ENCODE measurements at regions not wholly inside any gene's neighbourhood (a gene's known extent, or its start where the extent isn't known, plus 50 kb on each side); places are given as distances from the start of the nearest gene placed in this dataset.

DNA sequence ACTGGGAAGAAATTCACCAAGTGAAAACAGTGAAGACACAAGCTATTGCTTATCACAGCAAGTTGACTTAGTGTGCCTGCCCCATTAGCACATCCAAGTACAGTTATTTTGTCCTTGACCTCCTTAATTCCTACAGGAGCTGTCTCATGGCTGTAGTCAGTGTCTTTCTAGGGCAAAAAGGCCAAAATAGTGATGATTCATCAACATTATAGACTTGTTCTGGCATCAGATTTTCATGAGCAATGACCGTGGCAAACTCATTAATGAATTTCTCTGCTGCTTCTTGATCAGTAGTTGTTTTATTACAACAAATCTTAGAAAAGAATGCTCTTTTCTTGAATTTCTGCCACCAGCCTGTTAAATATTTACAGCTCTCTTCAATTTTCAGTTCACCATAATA lies 1169.3 kb upstream of the DDX18 start:
- ATAC-seq = no peak

DNA sequence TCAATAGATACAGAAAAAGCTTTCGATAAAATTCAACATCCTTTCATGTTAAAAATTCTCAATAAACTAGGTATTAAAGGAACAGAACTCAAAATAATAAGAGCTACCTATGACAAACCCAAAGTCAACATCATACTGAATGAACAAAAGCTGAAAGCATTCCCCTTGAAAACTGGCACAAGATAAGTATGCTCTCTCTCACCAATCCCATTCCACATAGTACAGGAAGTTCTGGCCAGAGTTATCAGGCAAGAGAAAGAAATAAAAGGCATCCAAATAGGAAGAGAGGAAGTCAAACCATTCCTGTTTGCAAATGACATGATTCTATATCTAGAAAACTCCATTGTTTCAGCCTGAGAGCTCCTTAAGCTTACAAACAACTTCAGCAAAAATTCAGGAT lies 1145.8 kb upstream of the DDX18 start:
- no peak for ATAC-seq

DNA sequence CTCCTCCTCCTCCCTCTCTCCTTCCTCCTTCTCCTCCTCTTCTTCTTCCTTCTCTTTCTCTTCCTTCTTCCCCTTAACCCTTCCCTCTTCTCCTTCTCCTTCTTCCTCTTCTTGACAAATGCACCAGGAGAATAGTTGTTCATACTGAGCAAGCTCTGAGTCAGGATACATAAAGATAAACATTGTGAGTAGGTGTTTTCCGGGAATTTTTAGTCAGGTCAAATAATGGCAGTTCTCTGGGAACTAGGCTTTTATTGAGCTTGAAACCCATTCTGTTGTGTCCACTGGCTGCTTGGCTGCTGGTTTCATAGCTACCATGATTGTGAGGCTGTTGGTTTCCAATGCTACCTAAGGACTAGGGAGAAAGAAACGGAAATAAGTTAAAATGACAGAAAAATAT lies 1144.7 kb upstream of the DDX18 start:
- ATAC-seq = no peak

DNA sequence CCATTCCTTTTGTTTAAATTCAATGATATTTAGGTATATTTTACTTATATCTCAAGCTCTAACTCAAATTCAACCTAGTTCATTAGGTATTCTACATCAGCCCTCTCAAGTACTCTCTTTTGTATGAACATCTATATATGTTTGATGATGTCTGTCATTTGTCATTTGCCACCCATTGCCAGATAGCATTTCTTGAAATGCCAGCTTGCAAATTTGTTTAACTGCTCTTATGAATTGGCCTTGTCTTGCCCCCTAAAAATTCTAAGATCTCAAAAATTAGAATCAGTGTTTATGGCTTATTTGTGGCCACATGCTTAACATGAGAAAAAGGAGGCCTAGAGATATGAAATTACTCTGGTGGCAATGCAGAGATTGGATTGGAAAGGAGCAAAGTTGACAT lies 1140.3 kb upstream of the DDX18 start:
- ATAC-seq = no peak

DNA sequence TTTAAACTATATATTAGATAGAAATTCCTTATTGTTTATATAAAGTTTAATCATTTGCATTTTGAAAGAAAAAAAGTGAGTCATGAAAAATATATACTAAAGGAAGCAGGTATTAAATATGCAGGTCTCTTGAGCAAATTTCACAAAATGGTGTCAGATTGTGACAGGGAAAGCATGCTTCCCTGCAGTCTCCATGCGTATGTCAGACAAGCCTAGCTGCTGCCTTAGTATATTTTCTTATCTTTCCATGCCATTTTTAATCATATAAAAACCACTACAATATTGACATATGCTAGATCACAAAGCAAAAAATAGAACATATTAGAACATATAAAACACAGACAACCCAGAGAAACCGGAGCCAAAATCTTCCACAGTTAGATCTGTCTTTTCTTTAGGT lies 1137.7 kb upstream of the DDX18 start:
- no peak for ATAC-seq

DNA sequence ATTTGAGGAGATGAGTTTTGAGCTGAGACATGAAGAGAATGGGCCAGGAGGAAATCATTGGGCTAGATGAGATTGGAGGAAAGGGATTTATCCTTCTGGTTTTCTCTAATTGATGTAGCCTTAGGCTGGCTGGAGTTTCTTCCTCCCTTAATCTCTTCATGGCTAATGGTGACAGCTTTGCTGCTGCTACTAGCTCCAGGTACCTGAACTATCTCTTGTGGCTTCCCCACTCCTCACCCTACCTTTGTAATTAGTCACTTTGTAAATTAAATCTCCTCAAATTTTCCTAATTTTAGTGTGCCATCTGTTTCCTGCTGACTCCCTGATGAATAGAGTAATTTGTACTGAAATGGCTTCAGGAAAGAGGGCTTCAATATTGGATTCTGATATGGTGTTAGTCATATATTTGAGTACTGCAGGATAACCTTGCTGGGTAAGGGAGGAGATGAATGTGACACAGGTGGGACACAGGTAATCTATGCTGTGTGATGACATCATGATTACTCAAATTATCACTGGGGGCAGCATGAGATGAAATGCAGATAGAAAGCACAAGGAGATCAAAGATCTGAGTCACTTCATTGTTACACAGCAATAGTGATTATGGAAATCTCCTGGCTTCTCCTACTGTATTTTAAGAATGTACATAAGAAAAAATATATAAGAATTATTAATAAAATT lies 1134.1 kb upstream of the DDX18 start:
- no peak for ATAC-seq

DNA sequence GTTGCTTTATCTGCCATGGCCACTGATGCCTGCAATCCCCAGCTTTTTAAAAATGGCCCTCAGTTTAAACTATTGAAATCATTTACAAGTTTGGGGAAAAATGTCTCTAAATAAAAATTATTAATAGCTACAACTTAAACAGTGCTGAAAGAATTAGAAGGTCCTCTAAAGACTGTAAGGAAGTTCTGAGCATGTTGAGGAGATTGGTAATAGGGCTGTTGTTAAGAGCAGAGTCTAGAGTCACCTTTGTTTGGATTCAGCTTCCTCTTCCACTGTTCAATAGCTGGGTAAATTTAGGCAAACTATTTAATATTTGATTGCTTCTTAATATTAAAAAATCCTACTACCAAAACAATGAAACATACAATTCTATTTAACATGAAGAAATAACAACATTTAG lies 1127.1 kb upstream of the DDX18 start:
- ATAC-seq = no peak

DNA sequence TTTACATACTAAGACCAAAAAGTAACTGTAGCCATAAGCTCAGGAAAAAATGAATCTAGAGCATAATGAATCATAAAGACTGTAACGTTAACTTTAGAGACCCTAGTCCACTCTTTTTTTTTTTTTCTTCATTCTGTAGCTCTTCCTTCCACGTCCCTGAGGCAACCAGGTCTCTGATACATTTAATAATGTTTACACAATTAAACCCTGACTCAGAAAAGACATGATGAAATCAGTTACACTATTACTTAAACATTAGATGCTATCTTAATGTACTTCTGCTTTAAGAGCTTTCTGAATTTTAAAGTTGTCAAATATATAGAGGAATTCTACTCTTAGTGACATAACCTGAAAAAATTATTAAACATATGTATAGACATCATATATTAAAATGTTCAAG lies 1121.5 kb upstream of the DDX18 start:
- no peak for ATAC-seq

DNA sequence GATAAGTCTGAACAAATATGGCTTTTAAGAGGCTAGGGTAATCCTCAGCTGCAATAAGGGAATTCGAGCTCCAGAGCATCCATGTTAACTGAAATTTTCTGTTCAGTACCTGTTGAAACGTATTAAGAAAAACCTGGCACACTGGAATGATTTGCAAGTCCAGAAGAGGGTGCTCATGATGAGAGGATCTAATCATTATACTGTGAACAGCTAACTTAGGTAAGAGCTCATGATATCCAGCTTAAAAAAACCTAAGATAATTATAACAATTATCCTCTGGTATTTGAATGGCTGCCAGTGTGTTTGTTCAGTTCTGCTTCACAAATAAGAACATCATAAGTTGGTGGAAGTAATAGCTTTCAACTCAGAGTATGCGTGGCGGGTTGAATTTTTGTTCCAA lies 1118.3 kb upstream of the DDX18 start:
- no peak for ATAC-seq

DNA sequence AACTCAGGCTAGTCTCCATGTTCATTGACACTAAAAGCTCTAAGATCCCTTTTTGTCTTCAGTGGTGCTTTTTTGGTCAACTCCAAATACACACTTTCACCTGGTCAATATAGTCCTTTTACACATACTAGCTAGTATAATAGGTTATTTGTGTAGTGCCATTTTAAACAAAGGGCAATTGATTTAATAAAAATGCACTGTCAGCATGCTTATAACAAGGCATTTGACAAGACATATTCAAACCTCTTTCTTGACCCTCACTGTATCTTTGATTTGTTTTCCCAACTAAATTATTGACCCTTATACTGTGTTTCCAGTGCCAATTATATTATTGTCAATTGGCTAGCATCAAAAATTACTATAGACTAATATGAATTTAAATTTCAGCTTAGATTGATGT lies 1117.6 kb upstream of the DDX18 start:
- ATAC-seq = no peak

DNA sequence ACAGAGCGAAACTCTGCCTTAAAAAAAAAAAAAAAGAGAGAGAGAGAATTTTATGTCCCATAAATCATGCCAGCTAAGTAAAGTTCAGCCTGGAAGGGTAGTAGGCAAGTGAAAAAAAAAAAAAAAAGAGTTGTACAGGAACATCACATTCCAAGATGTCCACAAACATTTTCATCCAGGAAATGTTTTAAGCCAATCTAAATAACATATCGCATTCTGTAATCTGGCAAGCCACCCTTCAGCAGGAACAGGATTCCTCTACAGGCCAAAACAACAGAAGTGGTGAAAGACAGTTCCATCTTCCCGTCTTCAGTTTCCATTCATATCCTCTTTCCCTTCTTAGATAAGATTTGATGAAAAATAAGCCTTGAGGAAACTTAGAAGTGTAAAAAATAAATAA lies 1108.1 kb upstream of the DDX18 start:
- no peak for ATAC-seq

DNA sequence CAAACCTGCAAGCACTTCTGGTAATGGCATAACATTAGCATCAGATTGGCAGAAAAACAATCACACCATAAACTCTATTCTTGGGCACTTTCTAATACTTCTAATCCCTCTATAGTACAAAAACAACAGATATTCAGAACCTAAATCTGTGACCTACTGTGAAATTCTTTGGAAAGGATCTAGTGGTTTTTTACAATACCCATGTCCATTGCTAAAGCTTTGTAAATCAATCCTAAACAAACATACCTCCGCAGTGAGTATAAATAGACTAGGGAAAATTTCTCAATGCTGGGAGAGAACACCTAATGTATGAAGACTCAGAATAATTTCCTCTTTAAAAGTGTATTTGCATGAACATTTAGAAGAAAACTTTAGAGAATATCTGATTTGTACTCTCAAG lies 1098.5 kb upstream of the DDX18 start:
- no peak for ATAC-seq

DNA sequence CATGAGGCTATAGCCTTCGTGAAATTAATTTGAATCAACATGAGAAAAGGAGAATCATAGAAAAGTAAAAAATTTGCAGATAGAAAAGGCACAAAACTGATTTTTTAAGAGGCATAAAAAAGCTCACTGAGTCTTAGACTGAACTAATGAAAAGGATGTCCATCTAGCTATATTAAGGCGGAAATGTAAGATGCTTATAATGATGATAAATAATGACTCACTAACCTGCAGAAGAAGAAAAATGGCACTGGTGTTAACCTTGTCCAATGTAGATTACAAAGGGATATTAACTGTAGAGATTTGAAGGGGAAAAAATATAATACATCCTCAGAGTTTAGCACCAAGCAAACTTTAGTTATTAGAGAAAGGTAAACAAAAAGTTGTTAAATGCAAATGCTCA lies 1098.0 kb upstream of the DDX18 start:
- no peak for ATAC-seq

DNA sequence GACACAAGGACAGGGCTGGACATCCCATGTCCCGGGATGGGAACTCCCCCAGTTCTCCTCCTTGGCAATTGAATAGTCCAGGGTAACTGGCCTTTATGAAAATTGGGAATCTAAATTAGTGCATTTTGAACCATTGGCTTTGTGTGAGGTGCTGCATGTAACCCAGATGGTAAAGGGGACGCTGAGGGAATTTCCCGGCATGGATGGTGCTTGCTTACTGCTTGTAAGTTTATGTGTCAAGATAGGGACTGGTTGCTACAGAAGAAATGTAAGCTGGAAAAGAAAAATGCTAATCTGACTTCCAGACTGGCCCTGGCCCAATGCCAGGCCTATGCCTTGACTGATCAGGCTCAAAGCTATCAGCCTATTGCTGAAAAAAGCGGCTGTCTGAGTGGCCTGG lies 1096.7 kb upstream of the DDX18 start:
- ATAC-seq = no peak

DNA sequence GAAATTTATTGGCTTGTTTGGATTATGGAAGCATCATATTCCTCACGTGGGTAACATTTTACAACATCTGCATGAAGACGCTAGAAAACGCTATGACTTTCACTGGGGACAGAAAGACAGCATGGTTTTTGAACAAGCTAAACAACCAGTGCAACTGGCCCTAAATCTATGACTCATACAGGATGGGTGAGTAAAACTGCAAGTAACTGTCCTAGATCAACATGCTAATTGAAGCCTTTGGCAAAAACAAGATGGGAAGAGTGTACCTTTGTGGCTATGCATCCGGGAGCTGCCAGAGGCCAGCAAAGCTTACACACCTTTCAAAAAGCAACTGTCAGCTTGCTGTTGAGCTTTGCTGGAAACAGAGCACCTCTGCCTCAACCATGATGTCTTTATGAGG lies 1096.0 kb upstream of the DDX18 start:
- ATAC-seq = no peak

DNA sequence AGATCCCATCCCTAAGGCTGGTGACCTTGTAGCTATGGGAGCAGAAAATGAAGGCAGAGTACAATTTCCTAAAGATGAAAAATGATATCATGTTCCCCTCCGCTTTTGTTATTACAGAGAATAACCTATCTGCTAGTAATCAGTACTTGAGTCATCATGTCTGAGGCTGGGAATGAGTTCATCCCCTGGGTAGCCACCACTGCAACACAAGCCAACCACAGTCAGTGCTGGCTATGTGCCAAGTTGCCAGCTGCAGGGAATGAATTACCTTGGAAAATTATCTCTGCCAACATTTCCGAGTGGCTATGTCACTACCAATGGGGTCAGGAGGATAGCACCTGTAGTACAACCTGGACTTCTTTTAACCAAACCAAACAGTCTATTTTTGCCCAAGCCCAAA lies 1094.7 kb upstream of the DDX18 start:
- no peak for ATAC-seq

DNA sequence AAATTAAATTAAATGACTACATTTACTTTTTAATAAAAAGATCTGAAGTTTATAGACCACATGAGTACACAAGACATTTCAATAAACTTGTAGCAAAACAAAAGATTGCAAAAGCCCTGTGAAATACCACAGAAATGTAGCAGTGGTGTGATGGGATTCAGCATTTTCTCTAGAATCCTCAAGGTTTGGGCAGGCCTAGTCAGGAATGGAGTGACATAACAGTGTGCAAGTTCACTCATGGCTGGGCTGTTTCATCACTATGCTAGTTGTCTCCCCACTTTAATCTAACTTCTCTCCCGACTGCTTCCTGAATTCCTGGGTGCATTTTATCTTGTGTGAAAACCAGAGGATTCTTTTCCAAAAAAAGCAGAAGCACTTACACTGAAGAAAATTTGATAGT lies 1089.9 kb upstream of the DDX18 start:
- no peak for ATAC-seq

DNA sequence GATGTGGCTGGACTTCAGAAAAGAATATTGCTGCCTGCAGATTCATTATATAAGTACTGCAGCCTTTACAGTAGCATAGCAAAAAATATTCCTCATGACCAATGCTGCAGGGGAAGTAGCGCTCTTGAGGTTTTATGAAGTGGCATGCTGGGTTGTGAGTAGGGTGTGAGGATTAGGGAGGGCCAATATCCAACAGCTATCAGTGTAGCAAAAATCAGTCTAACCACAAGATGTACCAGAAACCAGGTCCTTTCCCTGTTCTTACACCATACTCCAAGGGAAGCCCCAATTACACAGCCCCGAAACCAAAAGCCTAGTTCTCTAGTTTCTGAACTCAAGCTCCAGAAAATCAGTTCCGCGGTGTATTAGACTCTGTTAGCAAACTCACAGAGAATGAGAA lies 1082.2 kb upstream of the DDX18 start:
- no peak for ATAC-seq

DNA sequence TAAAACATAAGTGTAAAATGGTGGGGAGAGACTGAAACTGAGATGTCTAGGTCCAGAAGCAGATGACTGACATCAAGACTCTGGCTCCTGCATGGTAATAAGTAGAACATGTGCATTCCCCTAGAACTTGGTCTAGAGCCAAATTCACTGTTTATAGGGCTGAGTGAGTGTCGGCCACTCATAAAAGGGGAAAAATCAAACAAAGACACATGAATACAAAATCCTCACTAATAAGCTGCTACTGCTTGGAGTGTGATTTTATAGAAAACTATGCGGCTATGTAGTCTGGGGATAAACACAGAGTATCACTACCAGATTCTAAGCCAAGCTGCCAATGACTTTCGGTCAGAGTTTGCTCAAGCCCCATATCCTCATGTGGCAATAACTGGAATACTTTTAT lies 1080.8 kb upstream of the DDX18 start:
- no peak for ATAC-seq

DNA sequence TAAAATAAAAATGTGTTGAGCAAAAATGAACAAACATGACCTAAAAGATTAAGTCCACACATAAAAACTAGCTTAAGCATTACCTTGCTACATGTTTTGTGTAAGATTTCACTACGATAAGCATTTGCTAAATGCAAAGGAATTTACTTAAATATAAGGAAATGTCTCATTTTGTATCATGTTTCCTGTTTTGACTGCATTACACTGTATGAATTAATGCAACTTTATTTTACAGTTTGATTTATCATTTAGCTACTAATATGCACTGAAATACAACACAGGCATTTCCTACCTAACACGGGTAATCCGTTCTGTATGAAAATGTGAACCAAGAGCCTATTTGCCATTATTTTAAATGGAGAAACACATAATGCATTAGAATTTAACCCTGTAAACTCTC lies 1076.5 kb upstream of the DDX18 start:
- no peak for ATAC-seq

DNA sequence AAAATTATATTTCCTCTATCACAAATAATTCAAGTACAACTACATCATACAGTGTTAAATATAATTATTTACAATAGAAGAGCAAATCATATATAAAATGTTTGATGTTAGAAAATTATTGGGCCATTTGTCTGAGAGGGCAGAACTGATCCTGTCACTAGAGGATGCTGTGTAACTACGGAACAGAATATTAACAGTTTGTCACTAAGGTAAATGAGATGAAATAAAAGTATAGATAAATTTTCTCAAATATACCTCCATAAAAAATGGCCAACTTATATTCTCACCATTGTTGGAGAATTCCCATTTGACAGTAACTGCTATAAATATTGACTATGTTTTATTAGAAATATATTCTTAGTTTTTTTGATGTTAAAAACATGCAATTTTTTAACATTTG lies 1067.4 kb upstream of the DDX18 start:
- no peak for ATAC-seq

DNA sequence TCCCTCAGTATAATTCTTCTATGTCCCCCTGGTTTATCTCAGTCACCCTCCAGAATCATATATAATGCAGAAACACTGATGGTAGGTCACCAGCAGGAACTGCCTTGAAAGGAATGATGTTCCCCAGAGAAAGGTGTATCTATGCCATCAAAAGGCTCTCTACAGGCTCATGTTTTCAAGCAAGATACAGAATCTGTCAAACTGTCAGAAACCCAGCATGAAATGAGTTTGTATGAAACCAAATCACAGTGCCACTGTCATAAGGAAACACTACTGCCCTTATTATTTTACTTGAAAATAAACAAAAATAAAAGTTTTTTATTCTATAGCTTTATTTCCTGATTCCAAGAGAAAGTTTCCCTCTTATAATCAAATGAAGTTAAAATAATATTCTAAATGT lies 1064.5 kb upstream of the DDX18 start:
- no peak for ATAC-seq

DNA sequence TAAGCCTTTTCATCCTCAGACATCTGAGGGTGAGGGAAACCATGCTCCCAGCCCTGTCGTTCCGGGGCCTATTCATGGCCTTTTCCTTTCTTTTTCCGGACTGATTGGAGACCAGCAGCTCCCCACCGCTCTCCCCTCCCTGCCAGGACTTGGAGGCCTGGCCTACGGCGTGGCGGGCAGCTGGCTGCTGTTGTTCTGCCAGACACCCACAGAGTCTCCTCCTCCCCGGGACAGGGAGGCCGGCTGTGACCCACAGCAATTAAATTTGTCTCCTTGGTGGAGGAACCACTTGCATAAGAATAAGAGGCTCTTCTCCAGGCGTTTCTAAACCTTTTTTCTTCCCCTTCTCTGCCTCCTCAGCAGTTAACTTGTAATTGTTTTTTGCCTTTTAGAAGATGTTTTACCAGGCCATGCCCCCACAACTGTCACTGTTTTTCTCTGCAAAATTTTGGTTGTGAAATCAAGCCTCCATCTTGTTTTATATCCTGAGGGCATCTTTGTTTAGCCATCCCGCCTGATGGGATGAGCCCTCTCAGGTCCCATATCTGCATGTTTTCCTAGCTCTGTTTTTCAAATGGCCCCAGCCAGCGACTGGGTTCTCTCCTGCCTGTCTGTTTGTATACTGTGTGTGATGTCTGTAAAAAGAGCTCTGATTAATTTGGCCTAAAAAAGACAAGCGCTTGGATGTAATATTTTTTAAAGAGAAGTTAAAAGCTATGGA lies 1060.0 kb upstream of the DDX18 start:
- ATAC-seq = no peak

DNA sequence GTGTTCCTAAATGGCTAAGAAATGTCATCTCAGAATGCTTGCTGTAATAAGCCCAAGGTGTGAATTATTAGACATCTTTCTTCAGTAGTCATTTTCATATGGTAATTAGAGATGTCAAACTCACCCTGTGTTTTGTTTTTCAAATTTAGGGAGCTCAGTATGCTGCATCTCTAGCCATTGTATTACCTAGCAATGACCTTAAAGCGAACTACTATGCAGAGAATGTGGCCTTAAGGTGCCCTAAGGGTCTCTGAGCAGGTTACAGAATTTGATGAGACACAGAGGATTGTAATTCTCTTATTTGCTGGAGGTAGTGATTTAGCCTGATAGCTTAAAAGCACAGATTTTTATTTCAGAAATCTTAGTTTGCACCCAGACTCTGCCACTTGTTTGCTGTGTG lies 1052.6 kb upstream of the DDX18 start:
- ATAC-seq = no peak

DNA sequence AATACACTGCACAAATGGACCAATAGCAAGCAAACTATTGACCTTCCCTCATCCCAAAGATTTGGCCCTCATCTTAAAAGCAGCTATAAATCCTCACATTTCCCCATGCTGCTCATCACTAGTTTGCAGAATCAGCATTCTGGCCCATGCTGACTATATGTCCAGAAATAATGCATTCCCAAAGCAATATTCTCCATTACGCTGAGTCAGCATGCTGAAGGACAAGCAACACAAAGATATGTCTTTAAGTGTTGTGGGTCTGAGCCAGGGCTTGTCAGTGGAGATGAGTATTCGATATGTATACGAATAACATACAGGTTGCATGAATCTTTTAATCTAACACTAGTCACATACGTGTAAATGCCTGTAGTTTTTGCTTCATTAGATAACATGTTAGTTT lies 1045.0 kb upstream of the DDX18 start:
- ATAC-seq = no peak

All from esophagus mucosa (tissue), 1 donor.